Head of caudate nucleus (tissue), 42 donors: ENCODE measurements at regions not wholly inside any gene's neighbourhood (a gene's known extent, or its start where the extent isn't known, plus 50 kb on each side); places are given as distances from the start of the nearest gene placed in this dataset.

Experiments used
- DNase-seq, 42 donors: peaks; one replicate each; pipeline versions ENCODE4 v3.0.0 to v3.0.0-alpha.2; 2020 to 2021; ENCODE audit warnings: mixed read lengths in 7 of 42
- intact Hi-C: fragments of 100-400 bp; cut with DNase I; formaldehyde crosslinking; loops from one replicate; pipeline ENCODE4 v1.15.0; 2022

- intact Hi-C loops = no loop called here
- no peak for DNase-seq
Measured at GRCh38 chr13:65913173-65913572, 1317.0 kb downstream of the PCDH9 start.

GRCh38 chr13:65912516-65912915 is 1317.6 kb downstream of the PCDH9 start:
- DNase-seq = no peak
- intact Hi-C loops = no loop called here

GRCh38 chr13:65911546-65912193 is 1318.5 kb downstream of the PCDH9 start:
- intact Hi-C loops = no loop called here
- DNase-seq = no peak

- intact Hi-C loops = no loop called here
- DNase-seq = no peak
Measured at GRCh38 chr13:65909501-65909900, 1320.6 kb downstream of the PCDH9 start.

- intact Hi-C loops = no loop called here
- no peak for DNase-seq
Measured at GRCh38 chr13:65907666-65908525, 1322.2 kb downstream of the PCDH9 start.

- DNase-seq = no peak
- intact Hi-C loops = no loop called here
Measured at GRCh38 chr13:65901723-65902122, 1328.4 kb downstream of the PCDH9 start.

- intact Hi-C loops = no loop called here
- DNase-seq = no peak
Measured at GRCh38 chr13:65894049-65894448, 1336.1 kb downstream of the PCDH9 start.

- intact Hi-C loops = no loop called here
- no peak for DNase-seq
Measured at GRCh38 chr13:65892859-65893258, 1337.3 kb downstream of the PCDH9 start.

GRCh38 chr13:65889368-65889767 is 1340.8 kb downstream of the PCDH9 start:
- no peak for DNase-seq
- intact Hi-C loops = no loop called here

GRCh38 chr13:65882810-65883209 is 1347.3 kb downstream of the PCDH9 start:
- no peak for DNase-seq
- intact Hi-C loops = no loop called here

GRCh38 chr13:65881561-65882155 is 1348.5 kb downstream of the PCDH9 start:
- DNase-seq = no peak
- intact Hi-C loops = no loop called here

- intact Hi-C loops = no loop called here
- no peak for DNase-seq
Measured at GRCh38 chr13:65875031-65875430, 1355.1 kb downstream of the PCDH9 start.

- intact Hi-C loops = no loop called here
- DNase-seq = no peak
Measured at GRCh38 chr13:65872448-65872847, 1357.7 kb downstream of the PCDH9 start.

- intact Hi-C loops = no loop called here
Measured at GRCh38 chr13:65868884-65869283, 1361.3 kb downstream of the PCDH9 start.

GRCh38 chr13:65868099-65868498 is 1362.0 kb downstream of the PCDH9 start:
- DNase-seq = no peak
- intact Hi-C loops = no loop called here

More at GRCh38 chr13:65868884-65869283, 1361.3 kb downstream of the PCDH9 start:
- no peak for DNase-seq

- intact Hi-C loops = no loop called here
- DNase-seq = no peak
Measured at GRCh38 chr13:65866138-65866537, 1364.0 kb downstream of the PCDH9 start.

- no peak for DNase-seq
- intact Hi-C loops = no loop called here
Measured at GRCh38 chr13:65865206-65865605, 1364.9 kb downstream of the PCDH9 start.

GRCh38 chr13:65864039-65864438 is 1366.1 kb downstream of the PCDH9 start:
- DNase-seq = no peak
- intact Hi-C loops = no loop called here

GRCh38 chr13:65860306-65860705 is 1369.8 kb downstream of the PCDH9 start:
- DNase-seq = no peak
- intact Hi-C loops = no loop called here

GRCh38 chr13:65857942-65858565 is 1372.1 kb downstream of the PCDH9 start:
- no peak for DNase-seq
- intact Hi-C loops = no loop called here
